ENCODE measurements at regions not wholly inside any gene's neighbourhood (a gene's known extent, or its start where the extent isn't known, plus 50 kb on each side); places are given as distances from the start of the nearest gene placed in this dataset.
"Not testable (repeated sequence)": the region's sequence is repeated elsewhere in the genome, so short reads cannot be mapped to it uniquely, and the experiment has no call there.

GRCh38 chr2:91509276-91509675, 2817.8 kb downstream of the RPIA start:
- not testable (repeated sequence) for TF ChIP-seq FOS (IDR thresholded peaks at IDR 0.05; ENCODE audit: low read depth, low read length); CTCF (conservative IDR thresholded peaks at IDR 0.05; ENCODE audit: low read depth, low read length); USF2 (IDR thresholded peaks at IDR 0.05; ENCODE audit: low read depth, low read length); POLR2A (IDR thresholded peaks at IDR 0.05; ENCODE audit: low read depth, low read length); NFE2L2 (IDR thresholded peaks at IDR 0.05; ENCODE audit: low read depth, low read length); MXI1 (IDR thresholded peaks at IDR 0.05; ENCODE audit: borderline replicate concordance, low read depth, low read length); SMC3 (IDR thresholded peaks at IDR 0.05; ENCODE audit: low read depth, low read length); RAD21 (IDR thresholded peaks at IDR 0.05; ENCODE audit: low read length); ELK1 (IDR thresholded peaks at IDR 0.05; ENCODE audit: borderline replicate concordance, low read depth, low read length); CEBPB (IDR thresholded peaks at IDR 0.05; ENCODE audit: low read depth, low read length)

Data from IMR-90 (cell line).